Liver (tissue), 8 donors: ENCODE measurements at regions not wholly inside any gene's neighbourhood (a gene's known extent, or its start where the extent isn't known, plus 50 kb on each side); places are given as distances from the start of the nearest gene placed in this dataset.

Source experiments
- DNase-seq: peaks from one replicate; pipeline ENCODE4 v3.0.0-alpha.2; 2017; ENCODE audit warnings: low spot score
- H3K27ac ChIP-seq, 2 donors: one replicate each; pipeline ENCODE4 v1.7.0; 2013; ENCODE audit warnings: inconsistent platforms in 2 of 2, low read length in 2 of 2, control low read depth in 1 of 2, low read depth in 1 of 2, mild to moderate bottlenecking in 1 of 2
- H3K27me3 ChIP-seq, 4 donors: one replicate each; pipeline versions ENCODE4 v1.6.1 to v1.7.0; 2013; ENCODE audit warnings: low read length in 3 of 4, inconsistent platforms in 1 of 4, mild to moderate bottlenecking in 1 of 4, moderate library complexity in 1 of 4; ENCODE audit not compliant: control insufficient read depth in 4 of 4, insufficient read depth in 4 of 4
- H3K36me3 ChIP-seq, 4 donors: one replicate each; pipeline versions ENCODE4 v1.6.1 to v1.7.0; 2013; ENCODE audit warnings: low read length in 3 of 4, mild to moderate bottlenecking in 3 of 4, low read depth in 1 of 4, moderate library complexity in 1 of 4; ENCODE audit not compliant: control insufficient read depth in 4 of 4, insufficient read depth in 3 of 4
- H3K4me1 ChIP-seq, 4 donors: one replicate each; pipeline versions ENCODE4 v1.6.1 to v1.7.0; 2013; ENCODE audit warnings: low read length in 3 of 4, mild to moderate bottlenecking in 3 of 4, moderate library complexity in 1 of 4; ENCODE audit not compliant: control insufficient read depth in 4 of 4, insufficient read depth in 4 of 4
- H3K4me3 ChIP-seq, 3 donors: one replicate each; pipeline versions ENCODE4 v1.6.1 to v1.7.0; 2013; ENCODE audit warnings: low read length in 3 of 3, control low read depth in 1 of 3, low read depth in 1 of 3, mild to moderate bottlenecking in 1 of 3
- H3K9ac ChIP-seq, 2 donors: one replicate each; pipeline ENCODE4 v1.7.0; 2013; ENCODE audit warnings: low read length in 2 of 2, mild to moderate bottlenecking in 2 of 2, moderate library complexity in 2 of 2, control low read depth in 1 of 2, low read depth in 1 of 2
- H3K9me3 ChIP-seq, 4 donors: one replicate each; pipeline versions ENCODE4 v1.6.1 to v1.7.0; 2013; ENCODE audit warnings: low read length in 3 of 4; ENCODE audit not compliant: control insufficient read depth in 4 of 4
- ATF3 ChIP-seq: IDR thresholded peaks from 2 replicates; pipeline ENCODE4 v1.6.1; 2016; ENCODE audit warnings: antibody characterized with exemption
- CTCF ChIP-seq: fragments of 150-350 bp; IDR thresholded peaks from 2 replicates; pipeline ENCODE4 v1.5.1; 2017; ENCODE audit warnings: improper control_type of control experiment, low read depth, low read length; ENCODE audit not compliant: missing input control
- EGR1 ChIP-seq, 2 donors: IDR thresholded peaks; 2 replicates each; pipeline ENCODE4 v1.6.1; 2016 to 2018; ENCODE audit warnings: antibody characterized with exemption in 2 of 2, low read depth in 2 of 2
- FOXA1 ChIP-seq: IDR thresholded peaks from 2 replicates; pipeline ENCODE4 v1.6.1; 2016; ENCODE audit warnings: antibody characterized with exemption
- FOXA2 ChIP-seq: IDR thresholded peaks from 2 replicates; pipeline ENCODE4 v1.6.1; 2016; ENCODE audit warnings: antibody characterized with exemption
- GABPA ChIP-seq, 2 donors: IDR thresholded peaks in 1 of 2; conservative IDR thresholded peaks in 1 of 2; 2 replicates each; pipeline ENCODE4 v1.6.1; 2016; ENCODE audit warnings: antibody characterized with exemption in 2 of 2, mild to moderate bottlenecking in 1 of 2, moderate library complexity in 1 of 2
- HNF4A ChIP-seq, 2 donors: conservative IDR thresholded peaks; 2 replicates each; pipeline ENCODE4 v1.6.1; 2016; ENCODE audit warnings: antibody characterized with exemption in 2 of 2, mild to moderate bottlenecking in 2 of 2
- HNF4G ChIP-seq: IDR thresholded peaks from 2 replicates; pipeline ENCODE4 v1.6.1; 2016; ENCODE audit warnings: antibody characterized with exemption
- MAX ChIP-seq: IDR thresholded peaks from 2 replicates; pipeline ENCODE4 v1.6.1; 2016; ENCODE audit warnings: antibody characterized with exemption
- RAD21 ChIP-seq, 2 donors: IDR thresholded peaks; 2 replicates each; pipeline ENCODE4 v1.6.1; 2016; ENCODE audit warnings: antibody characterized with exemption in 2 of 2, mild to moderate bottlenecking in 2 of 2
- REST ChIP-seq: IDR thresholded peaks from 2 replicates; pipeline ENCODE4 v1.6.1; 2016; ENCODE audit warnings: antibody characterized with exemption, mild to moderate bottlenecking
- RXRA ChIP-seq, 2 donors: IDR thresholded peaks; 2 replicates each; pipeline ENCODE4 v1.6.1; 2017 to 2018; ENCODE audit warnings: antibody characterized with exemption in 2 of 2, mild to moderate bottlenecking in 1 of 2
- SP1 ChIP-seq: IDR thresholded peaks from 2 replicates; pipeline ENCODE4 v1.6.1; 2018; ENCODE audit warnings: antibody characterized with exemption, mild to moderate bottlenecking
- TAF1 ChIP-seq: conservative IDR thresholded peaks from 2 replicates; pipeline ENCODE4 v1.6.1; 2016; ENCODE audit warnings: antibody characterized with exemption, mild to moderate bottlenecking
- YY1 ChIP-seq: IDR thresholded peaks from 2 replicates; pipeline ENCODE4 v1.6.1; 2016; ENCODE audit warnings: antibody characterized with exemption, mild to moderate bottlenecking
- ZBTB33 ChIP-seq: IDR thresholded peaks from 2 replicates; pipeline ENCODE4 v1.6.1; 2016; ENCODE audit warnings: antibody characterized with exemption
- WGBS: extraction: QIAGEN DNeasy Blood & Tissue Kit; methylation state at CpG from one replicate; pipeline ENCODE4 v1.1.7; 2013; 5-methylcytosine and 5-hydroxymethylcytosine counted together
- donor health status: healthy.
- donor health status: healthy.
- donor health status: healthy.
- donor health status: healthy.
- donor health status: healthy.

- TF ChIP-seq ATF3 (no peak), TAF1 (no peak)
Measured at GRCh38 chr10:94194256-94194655, 168.5 kb downstream of the NOC3L start (continued).

GRCh38 chr10:94197241-94197640, 165.5 kb downstream of the NOC3L start:
- TF ChIP-seq MAX (no peak), HNF4G (no peak)
- H3K27ac ChIP-seq = no peak overlapping the region
- no peak overlapping the region for H3K4me3 ChIP-seq
- no peak for DNase-seq
- no peaks in the 10 kb centered on the region for H3K4me1 ChIP-seq
- no peak overlapping the region for H3K9ac ChIP-seq
- no peaks in the 10 kb centered on the region for H3K27me3 ChIP-seq
- H3K9me3 ChIP-seq = no peaks in the 10 kb centered on the region
- no peaks in the 10 kb centered on the region for H3K36me3 ChIP-seq

- no peak overlapping the region for H3K27ac ChIP-seq
- 76% methylated on average over 2 of the region's 2 CpGs for WGBS
- H3K9me3 ChIP-seq = no peaks in the 10 kb centered on the region
- TF ChIP-seq RXRA (IDR thresholded peaks at IDR 0.05) = no peak
- DNase-seq = no peak
- no peaks in the 10 kb centered on the region for H3K4me1 ChIP-seq
- H3K9ac ChIP-seq = no peak overlapping the region
- H3K36me3 ChIP-seq = no peaks in the 10 kb centered on the region
- no peak overlapping the region for H3K4me3 ChIP-seq
- no peaks in the 10 kb centered on the region for H3K27me3 ChIP-seq
Measured at GRCh38 chr10:94198324-94198723, 164.4 kb downstream of the NOC3L start.

- H3K27me3 ChIP-seq = no peaks in the 10 kb centered on the region
- H3K4me1 ChIP-seq = no peaks in the 10 kb centered on the region
- H3K27ac ChIP-seq = no peak overlapping the region
- 69% methylated on average over 5 of the region's 5 CpGs for WGBS
- no peaks in the 10 kb centered on the region for H3K9me3 ChIP-seq
- no peaks in the 10 kb centered on the region for H3K36me3 ChIP-seq
- DNase-seq = no peak
- H3K9ac ChIP-seq = no peak overlapping the region
- no peak overlapping the region for H3K4me3 ChIP-seq
- TF ChIP-seq ATF3 (no peak), MAX (no peak), SP1 (no peak), CTCF (no peak), HNF4A (conservative IDR thresholded peaks at IDR 0.05) (no peak), RAD21 (IDR thresholded peaks at IDR 0.05) (no peak), RXRA (IDR thresholded peaks at IDR 0.05) (no peak), ZBTB33 (no peak), REST (no peak), HNF4G (no peak), EGR1 (IDR thresholded peaks at IDR 0.05; ENCODE audit: low read depth in 2 of 2) (no peak), GABPA (IDR thresholded peaks at IDR 0.05 in 1 of 2, conservative IDR thresholded peaks at IDR 0.05 in 1 of 2) (no peak), TAF1 (no peak), FOXA1 (no peak), FOXA2 (no peak), YY1 (no peak)
Measured at GRCh38 chr10:94199565-94199964, 163.2 kb downstream of the NOC3L start.
